NCI-H524 (cell line): ENCODE measurements at regions not wholly inside any gene's neighbourhood (a gene's known extent, or its start where the extent isn't known, plus 50 kb on each side); places are given as distances from the start of the nearest gene placed in this dataset.

Experiments
- DNase-seq, 2 experiments: peaks; one replicate each; lab custom pipeline; 2025; lab: John Stamatoyannopoulos, UW

DNA sequence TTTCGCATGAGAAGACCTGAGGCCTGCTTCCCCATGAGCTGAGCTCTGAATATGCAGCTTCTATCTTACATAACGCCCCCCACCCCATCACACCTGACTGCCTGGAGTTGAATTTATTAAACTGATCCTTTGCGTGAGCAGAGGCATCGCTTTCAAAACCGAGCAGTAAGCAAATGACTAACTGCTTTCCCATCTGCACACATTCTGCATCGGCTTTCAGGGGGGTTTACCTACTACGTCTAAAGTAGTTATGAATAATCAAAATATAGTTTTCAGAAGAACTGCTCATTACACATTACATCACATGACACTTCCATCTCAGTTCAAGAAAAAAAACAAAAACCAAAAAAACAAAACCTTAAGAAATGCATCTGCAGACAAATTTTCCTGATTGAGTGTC lies 54.7 kb upstream of the EGR2 start:
- DNase-seq, result no peak

DNA sequence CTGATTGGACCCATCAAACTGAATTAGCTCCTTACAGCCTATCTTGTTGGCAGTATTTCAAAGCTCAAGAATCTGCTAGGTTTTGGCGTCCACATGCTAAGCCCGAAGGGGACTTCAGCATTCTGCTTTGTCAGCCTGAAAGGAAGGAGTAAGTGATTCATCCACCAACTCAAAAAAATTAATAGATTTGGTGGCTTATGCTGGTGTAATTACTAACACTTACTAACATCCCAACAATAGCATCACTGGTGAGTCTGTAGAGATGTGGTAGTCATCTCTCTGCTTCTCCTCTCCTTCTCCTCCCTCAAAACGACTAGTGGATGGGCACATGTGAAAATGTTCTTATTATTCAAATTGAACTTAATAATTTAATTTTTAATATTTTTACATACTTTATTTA lies 53.8 kb upstream of the EGR2 start:
- no peak for DNase-seq

DNA sequence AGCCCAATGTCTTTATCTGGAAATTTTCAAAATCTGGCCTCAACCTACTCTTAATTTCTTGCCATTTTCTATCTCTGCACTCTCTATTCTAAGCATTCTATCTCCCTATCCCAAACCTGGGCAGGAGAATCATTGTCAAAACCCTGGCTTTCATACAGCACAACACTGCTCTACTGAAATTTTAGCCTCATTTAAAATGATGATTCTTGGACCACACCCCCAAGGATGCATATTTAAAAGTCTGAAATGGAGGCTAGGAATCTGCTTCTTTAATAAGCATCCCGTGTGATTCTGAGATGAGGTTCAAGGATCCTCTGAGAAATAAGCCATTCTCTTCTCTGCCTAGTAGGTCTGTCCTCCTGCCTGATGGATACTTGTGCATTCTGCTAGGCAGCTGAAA lies 50.8 kb upstream of the EGR2 start:
- DNase-seq, result no peak

DNA sequence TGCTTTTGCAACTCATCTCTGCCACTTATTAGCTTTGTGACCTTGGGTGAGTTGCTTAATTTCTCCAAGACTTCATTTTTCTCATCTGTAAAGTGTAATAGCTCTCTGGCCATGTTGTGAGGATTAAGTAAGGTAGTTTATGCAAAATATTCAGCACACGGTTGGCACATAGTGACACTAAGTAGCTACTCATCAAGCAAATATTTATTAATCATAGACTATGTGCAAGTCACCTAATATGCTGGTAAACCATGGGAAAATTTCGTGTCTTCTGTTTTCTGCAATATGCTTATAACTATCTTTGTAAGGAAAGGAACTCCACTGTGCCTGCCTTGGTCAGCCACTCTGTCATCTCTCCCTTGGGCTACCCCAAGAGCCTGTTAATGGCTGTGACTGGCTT lies 50.3 kb upstream of the EGR2 start:
- no peak for DNase-seq
